HG03457 (cell line): ENCODE measurements at regions not wholly inside any gene's neighbourhood (a gene's known extent, or its start where the extent isn't known, plus 50 kb on each side); places are given as distances from the start of the nearest gene placed in this dataset.
"Not testable (repeated sequence)": the region's sequence is repeated elsewhere in the genome, so short reads cannot be mapped to it uniquely, and the experiment has no call there.

ENCODE experiments used
- ATAC-seq: cut with Tn5 transposase; IDR thresholded peaks from one replicate; pipeline ENCODE4 v1.9.1; 2021; ENCODE audit warnings: moderate number of reproducible peaks; ENCODE audit not compliant: unreplicated experiment

- ATAC-seq = no peak
These were observed 50.2 kb upstream of the FAM174B start for GRCh38 chr15:92705764-92706163.

DNA sequence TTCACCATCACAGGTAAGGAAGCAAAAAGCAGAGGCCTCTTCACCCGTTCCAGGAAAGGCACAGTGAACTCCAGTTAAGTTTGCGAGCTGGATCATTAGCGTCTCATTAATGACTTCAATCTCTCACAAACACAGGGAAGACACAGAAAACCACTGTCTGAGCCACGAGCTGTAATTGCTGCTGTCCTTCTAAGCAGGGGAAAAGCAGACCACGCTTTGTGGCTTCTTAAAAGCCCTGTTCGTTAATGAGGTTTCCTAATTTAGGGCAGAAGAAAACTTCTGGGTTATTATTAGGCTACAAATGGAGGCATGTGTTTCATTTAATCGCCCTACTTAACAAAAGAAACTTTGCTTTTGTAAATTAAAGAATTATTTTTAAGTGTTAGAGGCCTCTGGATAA is 50.6 kb upstream of the FAM174B start:
- no peak for ATAC-seq

GRCh38 chr15:92707880-92708551 is 52.4 kb upstream of the FAM174B start:
- ATAC-seq = no peak

- ATAC-seq = no peak
These were observed 53.1 kb upstream of the FAM174B start for GRCh38 chr15:92708635-92709034.

DNA sequence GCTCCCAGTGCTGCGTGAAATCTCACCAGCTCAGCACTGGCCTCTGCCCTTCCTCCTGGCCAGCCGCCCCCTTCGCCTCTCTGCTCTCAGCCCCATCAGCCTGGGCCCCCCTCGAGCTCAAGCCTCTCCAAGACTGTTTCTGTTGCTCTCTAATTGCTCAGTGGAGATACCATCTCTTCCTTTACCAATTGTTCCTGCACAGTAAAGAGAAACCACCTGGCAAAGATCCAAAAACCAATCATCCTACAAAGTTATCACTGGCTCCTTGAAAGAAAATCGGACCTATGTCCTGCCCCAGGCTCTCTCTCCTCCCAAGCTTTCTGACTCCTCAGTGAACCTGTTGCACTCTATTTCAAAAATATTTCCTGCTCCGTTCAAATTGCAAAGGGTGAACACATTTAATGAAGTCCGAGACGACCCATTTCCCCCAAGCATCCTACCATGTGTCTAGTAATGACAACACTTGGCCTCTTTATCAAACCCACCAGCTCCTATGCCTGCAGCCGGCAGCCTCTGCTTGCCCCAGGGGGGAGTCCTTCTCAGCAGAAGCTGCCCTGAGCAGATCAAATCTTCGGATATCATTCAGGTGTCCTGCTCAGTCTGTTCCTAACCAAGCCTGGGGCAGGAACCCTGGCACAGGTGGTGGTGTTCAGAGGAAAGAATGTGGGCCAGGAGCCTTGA is 53.7 kb upstream of the FAM174B start:
- ATAC-seq = no peak

- no peak for ATAC-seq
These were observed 55.9 kb upstream of the FAM174B start for GRCh38 chr15:92711457-92711831.

DNA sequence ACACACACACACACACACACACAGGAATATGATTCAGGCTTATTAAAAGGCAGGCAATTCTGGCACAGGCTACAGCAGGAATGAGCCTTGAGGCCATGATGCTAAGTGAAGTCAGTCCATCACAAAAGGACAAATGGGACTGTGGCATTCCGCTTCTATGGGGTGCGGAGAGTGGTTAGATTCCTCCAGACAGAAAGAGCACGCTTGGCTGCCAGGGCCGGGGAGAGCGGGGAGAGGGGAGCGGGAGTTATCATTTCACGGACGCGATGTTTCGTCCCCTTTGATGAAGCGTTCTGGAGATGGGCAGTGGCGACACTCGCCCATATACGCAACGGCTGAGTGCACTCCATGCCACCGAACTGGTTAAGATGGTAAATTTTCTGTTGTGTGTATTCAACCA is 58.5 kb upstream of the FAM174B start:
- ATAC-seq = no peak

GRCh38 chr15:92714477-92715401 is 59.2 kb upstream of the FAM174B start:
- no peak for ATAC-seq

- no peak for ATAC-seq
These were observed 60.2 kb upstream of the FAM174B start for GRCh38 chr15:92715758-92716157.

DNA sequence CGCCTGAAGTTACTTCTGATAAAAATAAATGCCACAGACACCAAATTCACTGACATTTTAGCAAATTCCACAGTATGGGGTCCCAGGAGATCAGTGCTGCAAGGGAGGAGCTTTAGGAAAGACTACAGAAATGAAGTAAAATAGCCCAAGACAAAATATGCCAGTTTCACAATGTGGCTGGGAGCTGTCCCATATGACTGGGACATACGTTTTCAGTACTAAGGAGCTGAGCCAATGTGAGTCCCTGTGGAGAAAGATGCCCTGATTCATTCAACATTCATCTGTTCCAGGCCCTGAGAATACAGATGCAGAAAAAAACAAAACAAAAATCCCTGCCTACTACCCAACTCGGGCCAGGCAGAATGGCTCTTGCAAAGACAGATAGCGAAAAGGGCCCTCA is 63.4 kb upstream of the FAM174B start:
- no peak for ATAC-seq

DNA sequence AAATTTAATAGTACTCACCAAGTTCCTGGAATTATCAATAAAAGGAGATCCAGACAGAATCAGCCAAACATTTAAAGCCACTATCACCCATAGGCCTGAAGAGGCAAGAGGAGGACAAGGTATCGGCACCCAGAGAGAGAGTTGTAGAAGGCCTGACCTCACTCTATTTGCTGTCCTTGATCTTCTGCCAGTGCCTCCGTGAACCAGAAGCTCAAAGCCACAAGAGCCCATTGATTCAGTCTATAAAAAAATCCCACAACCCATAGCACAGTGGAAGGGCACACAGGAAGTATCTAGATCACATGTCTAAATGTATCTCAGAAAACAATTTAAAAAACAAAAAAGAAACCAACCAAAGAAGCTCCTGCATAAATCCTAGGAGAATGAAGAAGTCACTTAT is 68.6 kb upstream of the FAM174B start:
- no peak for ATAC-seq

- no peak for ATAC-seq
These were observed 69.6 kb upstream of the FAM174B start for GRCh38 chr15:92725171-92725570.

GRCh38 chr15:92728266-92728665 is 72.7 kb upstream of the FAM174B start:
- no peak for ATAC-seq

DNA sequence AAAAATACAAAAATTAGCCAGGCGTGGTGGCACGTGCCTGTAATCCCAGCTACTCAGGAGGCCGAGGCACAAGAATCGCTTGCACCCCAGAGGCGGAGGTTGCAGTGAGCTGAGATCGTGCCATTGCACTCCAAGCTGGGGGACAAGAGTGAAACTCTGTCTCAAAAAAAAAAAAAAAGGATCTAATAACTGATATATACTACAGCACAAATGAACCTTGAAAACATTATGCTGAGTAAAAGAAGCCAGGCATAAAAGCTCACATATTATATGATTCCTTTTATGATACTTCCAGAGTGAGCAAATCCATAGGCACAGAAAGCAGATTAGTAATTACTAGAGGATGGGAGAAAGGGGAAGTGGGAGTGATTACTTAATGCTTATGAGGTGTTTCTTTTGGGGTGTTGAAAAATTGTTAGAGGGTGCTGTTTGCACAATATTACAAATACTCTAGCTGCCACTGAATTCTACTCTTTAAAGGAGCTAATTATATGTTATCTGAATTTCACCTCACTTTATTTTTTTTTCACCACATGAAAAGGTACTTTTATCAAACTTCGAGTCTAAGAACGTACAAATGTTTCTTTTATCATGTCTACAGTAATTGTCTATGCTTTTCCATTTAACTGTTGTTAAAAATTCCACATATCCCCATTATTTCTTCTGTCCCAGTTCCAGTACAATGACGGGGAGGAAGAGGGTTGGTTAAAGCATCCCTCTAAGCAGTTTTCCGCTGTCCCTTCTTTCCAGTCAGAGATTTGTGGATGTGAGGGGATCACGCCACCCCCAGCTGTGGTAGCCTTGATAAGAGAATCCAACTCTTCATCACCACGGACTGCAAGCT is 77.7 kb upstream of the FAM174B start:
- ATAC-seq = no peak

DNA sequence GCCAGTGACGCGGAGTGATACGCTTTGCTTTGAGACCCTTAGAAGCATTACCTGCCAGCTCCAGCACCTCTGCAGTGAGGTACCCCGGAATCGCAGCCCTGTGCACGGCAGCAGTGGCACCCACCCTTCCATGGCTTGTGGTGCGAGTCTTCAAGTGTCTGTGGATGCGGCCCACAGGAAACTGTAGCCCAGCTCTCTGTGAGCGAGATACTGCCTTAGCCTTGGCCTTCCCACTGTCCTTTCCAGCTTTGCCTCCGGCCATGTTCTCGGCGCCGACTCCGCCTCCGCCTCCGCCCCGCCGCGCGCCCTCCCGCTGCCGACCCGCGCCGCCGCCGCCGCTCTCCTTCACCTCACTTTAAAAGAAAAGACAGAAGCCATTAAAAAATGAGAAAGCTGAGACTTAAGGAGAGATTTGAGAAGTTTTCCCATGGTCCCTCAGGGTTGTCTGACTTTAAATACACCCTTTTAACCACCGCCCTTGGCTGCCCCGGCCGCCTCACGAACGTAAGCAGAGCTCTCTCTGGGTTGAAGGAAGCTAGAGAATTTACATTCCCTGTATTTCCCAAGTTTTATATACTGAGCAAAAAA is 78.5 kb upstream of the FAM174B start:
- ATAC-seq = no peak

DNA sequence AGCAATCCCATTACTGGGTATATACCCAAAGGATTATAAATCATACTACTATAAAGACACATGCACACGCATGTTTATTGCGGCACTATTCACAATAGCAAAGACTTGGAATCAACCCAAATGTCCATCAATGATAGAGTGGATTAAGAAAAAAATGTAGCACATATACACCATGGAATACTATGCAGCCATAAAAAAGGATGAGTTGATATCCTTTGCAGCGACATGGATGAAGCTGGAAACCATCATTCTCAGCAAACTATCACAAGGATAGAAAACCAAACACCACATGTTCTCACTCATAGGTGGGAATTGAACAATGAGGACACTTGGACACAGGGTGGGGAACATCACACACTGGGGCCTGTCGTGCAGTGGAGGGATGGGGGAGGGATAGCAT is 83.7 kb upstream of the FAM174B start:
- not testable (repeated sequence) for ATAC-seq

- ATAC-seq = no peak
These were observed 90.3 kb upstream of the FAM174B start for GRCh38 chr15:92745845-92746271.

DNA sequence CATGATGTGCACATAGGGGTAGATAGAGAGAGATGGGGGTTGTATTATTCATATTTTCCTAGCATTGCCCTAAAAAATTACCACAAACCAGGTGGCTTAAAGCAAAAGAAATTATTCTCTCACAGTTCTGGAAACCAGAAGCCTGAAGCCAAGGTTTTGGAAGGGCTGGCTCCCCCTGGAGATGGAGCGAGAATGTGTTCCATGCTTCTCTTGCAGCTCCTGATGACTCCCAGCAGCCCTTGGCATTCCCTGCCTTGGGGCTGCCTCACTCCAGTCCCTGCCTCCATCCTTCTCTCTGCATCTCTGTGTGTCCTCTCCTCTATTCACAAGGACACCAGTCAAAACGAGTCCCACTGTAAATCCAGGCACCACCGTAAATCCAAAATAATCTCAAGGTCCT is 91.5 kb upstream of the FAM174B start:
- ATAC-seq = no peak

GRCh38 chr15:92749216-92749615 is 93.6 kb upstream of the FAM174B start:
- ATAC-seq = no peak

DNA sequence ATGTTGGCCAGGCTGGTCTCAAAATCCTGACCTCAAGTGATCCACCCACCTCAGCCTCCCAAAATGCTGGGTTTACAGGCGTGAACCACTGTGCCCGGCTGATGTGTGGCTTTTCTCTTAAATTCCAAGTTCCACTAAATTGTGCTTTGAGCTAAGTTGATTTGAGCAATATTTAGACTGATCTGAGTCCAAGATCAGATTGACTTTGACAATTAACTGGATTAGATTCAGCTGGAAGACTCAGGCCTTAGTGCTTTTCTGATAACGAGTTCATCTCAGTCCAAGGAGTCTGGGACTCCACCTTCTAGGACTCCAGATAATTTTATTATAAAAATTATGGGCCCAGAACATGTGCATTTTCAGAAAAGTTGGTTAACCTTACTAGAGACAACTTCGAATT is 94.4 kb upstream of the FAM174B start:
- ATAC-seq = no peak
